ENCODE measurements at regions not wholly inside any gene's neighbourhood (a gene's known extent, or its start where the extent isn't known, plus 50 kb on each side); places are given as distances from the start of the nearest gene placed in this dataset.

GRCh38 chr16:55214974-55215494 is 109.0 kb upstream of the IRX6 start:
- intact Hi-C loops (cut with micrococcal nuclease): no loop called here

GRCh38 chr16:55217392-55217791 is 106.6 kb upstream of the IRX6 start:
- intact Hi-C loops (cut with micrococcal nuclease): no loop called here

GRCh38 chr16:55221836-55222235 is 102.2 kb upstream of the IRX6 start:
- intact Hi-C loops (cut with micrococcal nuclease): no loop called here

- intact Hi-C loops (cut with micrococcal nuclease): no loop called here
Observed at GRCh38 chr16:55222486-55222885, 101.5 kb upstream of the IRX6 start.

GRCh38 chr16:55225972-55226542 is 97.9 kb upstream of the IRX6 start:
- intact Hi-C loops (cut with micrococcal nuclease): no loop called here

- intact Hi-C loops (cut with micrococcal nuclease): no loop called here
Observed at GRCh38 chr16:55232822-55233221, 91.2 kb upstream of the IRX6 start.

- intact Hi-C loops (cut with micrococcal nuclease): no loop called here
Observed at GRCh38 chr16:55233464-55233863, 90.5 kb upstream of the IRX6 start.

GRCh38 chr16:55236655-55237054 is 87.3 kb upstream of the IRX6 start:
- intact Hi-C loops (cut with micrococcal nuclease): no loop called here

- intact Hi-C loops (cut with micrococcal nuclease): no loop called here
Observed at GRCh38 chr16:55239723-55240122, 84.3 kb upstream of the IRX6 start.

GRCh38 chr16:55240888-55241287 is 83.1 kb upstream of the IRX6 start:
- intact Hi-C loops (cut with micrococcal nuclease): no loop called here

- intact Hi-C loops (cut with micrococcal nuclease): no loop called here
Observed at GRCh38 chr16:55242667-55243066, 81.3 kb upstream of the IRX6 start.

- intact Hi-C loops (cut with micrococcal nuclease): no loop called here
Observed at GRCh38 chr16:55248058-55248457, 75.9 kb upstream of the IRX6 start.

GRCh38 chr16:55248494-55248893 is 75.5 kb upstream of the IRX6 start:
- intact Hi-C loops (cut with micrococcal nuclease): no loop called here

- intact Hi-C loops (cut with micrococcal nuclease): no loop called here
Observed at GRCh38 chr16:55249361-55249760, 74.6 kb upstream of the IRX6 start.

GRCh38 chr16:55249936-55250335 is 74.1 kb upstream of the IRX6 start:
- intact Hi-C loops (cut with micrococcal nuclease): no loop called here

GRCh38 chr16:55250701-55251100 is 73.3 kb upstream of the IRX6 start:
- intact Hi-C loops (cut with micrococcal nuclease): no loop called here

- intact Hi-C loops (cut with micrococcal nuclease): no loop called here
Observed at GRCh38 chr16:55251151-55251550, 72.9 kb upstream of the IRX6 start.

- intact Hi-C loops (cut with micrococcal nuclease): no loop called here
Observed at GRCh38 chr16:55252577-55252976, 71.4 kb upstream of the IRX6 start.

- intact Hi-C loops (cut with micrococcal nuclease): no loop called here
Observed at GRCh38 chr16:55253987-55254386, 70.0 kb upstream of the IRX6 start.

GRCh38 chr16:55255733-55256282 is 68.2 kb upstream of the IRX6 start:
- intact Hi-C loops (cut with micrococcal nuclease): loop anchor here (5.0 kb wide), 1 partner anchor 1364 kb away; no protein-coding TSS in a partner anchor

- intact Hi-C loops (cut with micrococcal nuclease): loop anchor here (5.0 kb wide), 1 partner anchor 1364 kb away; no protein-coding TSS in a partner anchor
Observed at GRCh38 chr16:55256412-55257016, 67.5 kb upstream of the IRX6 start.

- intact Hi-C loops (cut with micrococcal nuclease): loop anchor here (2.0 to 5.0 kb wide), 2 partner anchors 1366 to 1485 kb away; no protein-coding TSS in a partner anchor
Observed at GRCh38 chr16:55257966-55258613, 65.9 kb upstream of the IRX6 start.
